ENCODE measurements at regions not wholly inside any gene's neighbourhood (a gene's known extent, or its start where the extent isn't known, plus 50 kb on each side); places are given as distances from the start of the nearest gene placed in this dataset.

GRCh38 chr4:20487852-20488251 is 212.4 kb upstream of the PACRGL start:
- DNase-seq (ENCODE audit: low spot score): no peak
- H3K4me3 ChIP-seq (ENCODE audit: severe bottlenecking): no peak overlapping the region
- H3K27me3 ChIP-seq (ENCODE audit: insufficient read depth, poor library complexity, severe bottlenecking): no peaks in the 10 kb centered on the region
- no peaks in the 10 kb centered on the region for H3K36me3 ChIP-seq (ENCODE audit: low read depth)
- ATAC-seq (ENCODE audit: low read depth): no peak
- no peak for TF ChIP-seq CTCF (IDR thresholded peaks at IDR 0.05; ENCODE audit: poor library complexity, severe bottlenecking)
- H3K9me3 ChIP-seq (ENCODE audit: severe bottlenecking): no peaks in the 10 kb centered on the region
- peaks cover 7% of the 10 kb centered on the region for H3K4me1 ChIP-seq (ENCODE audit: insufficient read depth, poor library complexity, severe bottlenecking)
- no peak overlapping the region for H3K27ac ChIP-seq (ENCODE audit: poor library complexity, severe bottlenecking)

- no peak for ATAC-seq (ENCODE audit: low read depth)
- H3K9me3 ChIP-seq (ENCODE audit: severe bottlenecking): no peaks in the 10 kb centered on the region
- no peaks in the 10 kb centered on the region for H3K36me3 ChIP-seq (ENCODE audit: low read depth)
- no peak overlapping the region for H3K4me3 ChIP-seq (ENCODE audit: severe bottlenecking)
- no peak for DNase-seq (ENCODE audit: low spot score)
- H3K4me1 ChIP-seq (ENCODE audit: insufficient read depth, poor library complexity, severe bottlenecking): peaks cover 7% of the 10 kb centered on the region
- no peaks in the 10 kb centered on the region for H3K27me3 ChIP-seq (ENCODE audit: insufficient read depth, poor library complexity, severe bottlenecking)
- no peak overlapping the region for H3K27ac ChIP-seq (ENCODE audit: poor library complexity, severe bottlenecking)
- TF ChIP-seq CTCF (IDR thresholded peaks at IDR 0.05; ENCODE audit: poor library complexity, severe bottlenecking): no peak
Observed at GRCh38 chr4:20490734-20491133, 209.5 kb upstream of the PACRGL start.

- H3K27me3 ChIP-seq (ENCODE audit: insufficient read depth, poor library complexity, severe bottlenecking): no peaks in the 10 kb centered on the region
- H3K9me3 ChIP-seq (ENCODE audit: severe bottlenecking): no peaks in the 10 kb centered on the region
- no peak overlapping the region for H3K27ac ChIP-seq (ENCODE audit: poor library complexity, severe bottlenecking)
- no peak for TF ChIP-seq CTCF (IDR thresholded peaks at IDR 0.05; ENCODE audit: poor library complexity, severe bottlenecking)
- H3K4me3 ChIP-seq (ENCODE audit: severe bottlenecking): no peak overlapping the region
- H3K36me3 ChIP-seq (ENCODE audit: low read depth): no peaks in the 10 kb centered on the region
- DNase-seq (ENCODE audit: low spot score) (no peak), ATAC-seq (ENCODE audit: low read depth) (peak; percentile 42; the same call in 2 of the 3 replicates)
- no peaks in the 10 kb centered on the region for H3K4me1 ChIP-seq (ENCODE audit: insufficient read depth, poor library complexity, severe bottlenecking)
Observed at GRCh38 chr4:20493761-20494353, 206.4 kb upstream of the PACRGL start.

GRCh38 chr4:20496068-20496467 is 204.2 kb upstream of the PACRGL start:
- no peak for ATAC-seq (ENCODE audit: low read depth)
- no peaks in the 10 kb centered on the region for H3K36me3 ChIP-seq (ENCODE audit: low read depth)
- no peak for TF ChIP-seq CTCF (IDR thresholded peaks at IDR 0.05; ENCODE audit: poor library complexity, severe bottlenecking)

GRCh38 chr4:20504146-20504545 is 196.1 kb upstream of the PACRGL start:
- peaks cover 12% of the 10 kb centered on the region for H3K4me1 ChIP-seq (ENCODE audit: insufficient read depth, poor library complexity, severe bottlenecking)
- no peak for TF ChIP-seq CTCF (IDR thresholded peaks at IDR 0.05; ENCODE audit: poor library complexity, severe bottlenecking)
- DNase-seq (ENCODE audit: low spot score) (no peak), ATAC-seq (ENCODE audit: low read depth) (no peak)
- H3K4me3 ChIP-seq (ENCODE audit: severe bottlenecking): no peak overlapping the region
- no peak overlapping the region for H3K27ac ChIP-seq (ENCODE audit: poor library complexity, severe bottlenecking)
- no peaks in the 10 kb centered on the region for H3K36me3 ChIP-seq (ENCODE audit: low read depth)
- H3K27me3 ChIP-seq (ENCODE audit: insufficient read depth, poor library complexity, severe bottlenecking): no peaks in the 10 kb centered on the region
- no peaks in the 10 kb centered on the region for H3K9me3 ChIP-seq (ENCODE audit: severe bottlenecking)

More at GRCh38 chr4:20496068-20496467, 204.2 kb upstream of the PACRGL start:
- no peak overlapping the region for H3K4me3 ChIP-seq (ENCODE audit: severe bottlenecking)
- DNase-seq (ENCODE audit: low spot score): no peak
- H3K27me3 ChIP-seq (ENCODE audit: insufficient read depth, poor library complexity, severe bottlenecking): no peaks in the 10 kb centered on the region
- H3K9me3 ChIP-seq (ENCODE audit: severe bottlenecking): no peaks in the 10 kb centered on the region
- H3K4me1 ChIP-seq (ENCODE audit: insufficient read depth, poor library complexity, severe bottlenecking): no peaks in the 10 kb centered on the region
- no peak overlapping the region for H3K27ac ChIP-seq (ENCODE audit: poor library complexity, severe bottlenecking)

Data from RWPE2 (cell line).